PFSK-1 (cell line): ENCODE measurements at regions not wholly inside any gene's neighbourhood (a gene's known extent, or its start where the extent isn't known, plus 50 kb on each side); places are given as distances from the start of the nearest gene placed in this dataset.

ENCODE experiments used
- POLR2AphosphoS5 ChIP-seq: IDR thresholded peaks from 2 replicates; pipeline ENCODE4 v1.6.1; 2012; ENCODE audit warnings: low read depth, mild to moderate bottlenecking, control low read depth, low read length, moderate library complexity
- TAF1 ChIP-seq: IDR thresholded peaks from 2 replicates; pipeline ENCODE4 v1.6.1; 2012; ENCODE audit warnings: low read length, control low read depth, borderline replicate concordance; ENCODE audit not compliant: insufficient read depth

- TF ChIP-seq POLR2AphosphoS5 (no peak), TAF1 (no peak)
Observed at GRCh38 chr12:64558754-64559153, 51.5 kb upstream of the RASSF3 start.
